ENCODE measurements at regions not wholly inside any gene's neighbourhood (a gene's known extent, or its start where the extent isn't known, plus 50 kb on each side); places are given as distances from the start of the nearest gene placed in this dataset.

DNA sequence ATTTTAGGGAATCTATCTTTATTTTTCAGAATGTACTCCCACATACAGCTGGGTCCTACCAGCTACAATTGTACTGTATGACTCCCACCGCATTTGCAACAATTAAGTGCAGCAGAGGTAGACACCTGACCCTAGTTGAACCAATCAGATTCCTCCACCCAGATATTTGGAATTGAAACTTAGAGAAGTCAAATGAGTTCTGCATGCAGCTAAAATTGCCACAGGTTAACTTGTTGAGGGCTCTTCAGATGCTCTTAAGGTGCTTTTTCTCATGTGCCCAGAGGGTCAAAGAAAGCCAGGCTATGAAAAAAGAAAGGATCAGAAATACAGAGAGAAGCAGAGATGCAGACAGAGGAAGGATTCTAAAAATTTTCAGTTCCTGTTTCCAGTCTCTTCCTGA lies 68.0 kb upstream of the TES start:
- TF ChIP-seq, protein P1, sequence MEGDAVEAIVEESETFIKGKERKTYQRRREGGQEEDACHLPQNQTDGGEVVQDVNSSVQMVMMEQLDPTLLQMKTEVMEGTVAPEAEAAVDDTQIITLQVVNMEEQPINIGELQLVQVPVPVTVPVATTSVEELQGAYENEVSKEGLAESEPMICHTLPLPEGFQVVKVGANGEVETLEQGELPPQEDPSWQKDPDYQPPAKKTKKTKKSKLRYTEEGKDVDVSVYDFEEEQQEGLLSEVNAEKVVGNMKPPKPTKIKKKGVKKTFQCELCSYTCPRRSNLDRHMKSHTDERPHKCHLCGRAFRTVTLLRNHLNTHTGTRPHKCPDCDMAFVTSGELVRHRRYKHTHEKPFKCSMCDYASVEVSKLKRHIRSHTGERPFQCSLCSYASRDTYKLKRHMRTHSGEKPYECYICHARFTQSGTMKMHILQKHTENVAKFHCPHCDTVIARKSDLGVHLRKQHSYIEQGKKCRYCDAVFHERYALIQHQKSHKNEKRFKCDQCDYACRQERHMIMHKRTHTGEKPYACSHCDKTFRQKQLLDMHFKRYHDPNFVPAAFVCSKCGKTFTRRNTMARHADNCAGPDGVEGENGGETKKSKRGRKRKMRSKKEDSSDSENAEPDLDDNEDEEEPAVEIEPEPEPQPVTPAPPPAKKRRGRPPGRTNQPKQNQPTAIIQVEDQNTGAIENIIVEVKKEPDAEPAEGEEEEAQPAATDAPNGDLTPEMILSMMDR (IDR thresholded peaks at IDR 0.05 in 4 of 5, conservative IDR thresholded peaks at IDR 0.05 in 1 of 5) = no peak
- no peak for TF ChIP-seq POLR2A (IDR thresholded peaks at IDR 0.05)
